Cardiac fibroblast (primary cell): ENCODE measurements at regions not wholly inside any gene's neighbourhood (a gene's known extent, or its start where the extent isn't known, plus 50 kb on each side); places are given as distances from the start of the nearest gene placed in this dataset.

Source experiments
- DNase-seq, 2 donors: peaks; one replicate each; pipeline versions ENCODE4 v3.0.0 to v3.0.0-alpha.2; 2010; ENCODE audit warnings: low read depth in 2 of 2
- H3K4me3 ChIP-seq, 2 donors: replicated peaks in 1 of 2; 1 replicate in 1 of 2; 2 replicates in 1 of 2; pipeline ENCODE4 v1.5.1; 2011; ENCODE audit warnings: low read depth in 2 of 2, low read length in 2 of 2, mild to moderate bottlenecking in 2 of 2, moderate library complexity in 1 of 2
- TF ChIP-seq, protein P1 (sequence below): IDR thresholded peaks from one replicate; pipeline ENCODE4 v1.5.1; 2011; ENCODE audit warnings: low read depth, mild to moderate bottlenecking, low read length, inconsistent platforms

- DNase-seq = no peak
- TF ChIP-seq, protein P1, sequence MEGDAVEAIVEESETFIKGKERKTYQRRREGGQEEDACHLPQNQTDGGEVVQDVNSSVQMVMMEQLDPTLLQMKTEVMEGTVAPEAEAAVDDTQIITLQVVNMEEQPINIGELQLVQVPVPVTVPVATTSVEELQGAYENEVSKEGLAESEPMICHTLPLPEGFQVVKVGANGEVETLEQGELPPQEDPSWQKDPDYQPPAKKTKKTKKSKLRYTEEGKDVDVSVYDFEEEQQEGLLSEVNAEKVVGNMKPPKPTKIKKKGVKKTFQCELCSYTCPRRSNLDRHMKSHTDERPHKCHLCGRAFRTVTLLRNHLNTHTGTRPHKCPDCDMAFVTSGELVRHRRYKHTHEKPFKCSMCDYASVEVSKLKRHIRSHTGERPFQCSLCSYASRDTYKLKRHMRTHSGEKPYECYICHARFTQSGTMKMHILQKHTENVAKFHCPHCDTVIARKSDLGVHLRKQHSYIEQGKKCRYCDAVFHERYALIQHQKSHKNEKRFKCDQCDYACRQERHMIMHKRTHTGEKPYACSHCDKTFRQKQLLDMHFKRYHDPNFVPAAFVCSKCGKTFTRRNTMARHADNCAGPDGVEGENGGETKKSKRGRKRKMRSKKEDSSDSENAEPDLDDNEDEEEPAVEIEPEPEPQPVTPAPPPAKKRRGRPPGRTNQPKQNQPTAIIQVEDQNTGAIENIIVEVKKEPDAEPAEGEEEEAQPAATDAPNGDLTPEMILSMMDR = no peak
- H3K4me3 ChIP-seq = no peak overlapping the region
Observed at GRCh38 chr22:48537343-48537680, 1290.4 kb downstream of the BRD1 start.

GRCh38 chr22:48536541-48537342 is 1290.9 kb downstream of the BRD1 start:
- no peak for DNase-seq
- TF ChIP-seq, protein P1 = no peak
- no peak overlapping the region for H3K4me3 ChIP-seq

- no peak for DNase-seq
- TF ChIP-seq, protein P1 = no peak
- H3K4me3 ChIP-seq = no peak overlapping the region
Observed at GRCh38 chr22:48535868-48536540, 1291.7 kb downstream of the BRD1 start.

- no peak for DNase-seq
- TF ChIP-seq, protein P1 = no peak
Observed at GRCh38 chr22:48534395-48534958, 1293.2 kb downstream of the BRD1 start.

DNA sequence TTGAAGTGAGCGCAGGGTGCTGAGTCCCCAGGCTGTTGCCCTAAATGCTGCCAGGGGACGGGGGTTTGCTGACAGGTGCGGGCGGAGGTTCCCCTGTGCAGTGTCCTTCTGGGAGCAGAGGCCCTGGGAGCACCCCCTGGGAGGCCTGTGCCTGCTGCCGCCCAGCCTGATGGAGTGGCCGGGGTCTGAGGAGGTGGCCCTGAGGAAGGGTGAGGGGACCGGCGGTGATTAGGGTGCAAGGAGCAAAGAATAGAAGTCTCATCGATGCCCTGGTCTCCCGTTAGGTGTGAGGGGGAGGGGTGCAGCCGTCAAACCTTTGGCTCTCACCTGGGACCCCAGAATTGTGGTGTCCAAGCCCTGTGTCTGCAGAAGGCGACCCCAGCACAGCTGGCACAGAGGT is 1294.7 kb downstream of the BRD1 start:
- TF ChIP-seq, protein P1 = no peak
- no peak overlapping the region for H3K4me3 ChIP-seq
- no peak for DNase-seq

More at GRCh38 chr22:48534395-48534958, 1293.2 kb downstream of the BRD1 start:
- H3K4me3 ChIP-seq = no peak overlapping the region

GRCh38 chr22:48531761-48532435 is 1295.8 kb downstream of the BRD1 start:
- TF ChIP-seq, protein P1 = no peak
- no peak for DNase-seq
- H3K4me3 ChIP-seq = no peak overlapping the region
